ENCODE measurements at regions not wholly inside any gene's neighbourhood (a gene's known extent, or its start where the extent isn't known, plus 50 kb on each side); places are given as distances from the start of the nearest gene placed in this dataset.

DNA sequence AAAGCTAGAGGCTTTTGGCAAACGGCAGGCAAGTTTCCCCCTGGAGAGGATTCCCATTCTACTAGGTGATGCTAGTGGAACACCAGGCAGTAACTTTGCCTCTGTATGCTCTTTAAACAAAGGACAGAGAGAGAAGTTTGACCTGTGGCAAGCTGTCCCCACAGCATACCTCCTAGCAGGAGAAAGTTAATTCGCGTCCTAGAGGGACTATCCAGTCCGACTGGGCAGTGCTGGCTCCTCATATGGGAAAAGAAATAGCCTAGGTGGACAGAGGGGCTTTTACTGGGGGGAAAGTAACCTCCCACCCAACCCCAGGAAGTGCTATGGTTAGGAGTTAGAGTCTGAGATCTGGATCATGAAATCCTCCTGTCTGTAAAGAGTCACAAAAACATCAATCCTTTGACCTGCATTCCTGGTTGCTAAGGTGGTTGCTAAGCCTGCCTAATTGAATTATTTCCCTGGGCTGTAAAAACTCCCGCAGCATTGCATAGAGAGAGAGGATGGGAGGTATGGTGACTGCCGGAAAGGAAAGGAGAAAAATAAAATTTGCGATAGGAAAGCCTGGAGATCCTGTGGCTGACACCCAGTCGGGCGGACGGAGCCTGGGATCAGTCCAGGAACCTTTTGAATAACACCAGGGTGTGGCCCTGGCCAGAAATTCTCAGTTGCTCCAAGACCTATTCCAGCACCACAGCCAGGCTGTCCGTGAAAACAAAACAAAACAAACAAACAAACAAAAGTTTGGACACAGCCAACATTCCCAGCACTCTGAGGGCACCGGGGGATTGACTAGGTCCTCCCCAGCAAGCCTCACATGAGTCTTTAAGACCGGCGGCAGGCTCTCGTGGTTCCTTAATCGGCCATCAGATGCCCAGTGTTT is 67.7 kb upstream of the ATP11B start:
- no peak for DNase-seq (ENCODE audit: low spot score)

DNA sequence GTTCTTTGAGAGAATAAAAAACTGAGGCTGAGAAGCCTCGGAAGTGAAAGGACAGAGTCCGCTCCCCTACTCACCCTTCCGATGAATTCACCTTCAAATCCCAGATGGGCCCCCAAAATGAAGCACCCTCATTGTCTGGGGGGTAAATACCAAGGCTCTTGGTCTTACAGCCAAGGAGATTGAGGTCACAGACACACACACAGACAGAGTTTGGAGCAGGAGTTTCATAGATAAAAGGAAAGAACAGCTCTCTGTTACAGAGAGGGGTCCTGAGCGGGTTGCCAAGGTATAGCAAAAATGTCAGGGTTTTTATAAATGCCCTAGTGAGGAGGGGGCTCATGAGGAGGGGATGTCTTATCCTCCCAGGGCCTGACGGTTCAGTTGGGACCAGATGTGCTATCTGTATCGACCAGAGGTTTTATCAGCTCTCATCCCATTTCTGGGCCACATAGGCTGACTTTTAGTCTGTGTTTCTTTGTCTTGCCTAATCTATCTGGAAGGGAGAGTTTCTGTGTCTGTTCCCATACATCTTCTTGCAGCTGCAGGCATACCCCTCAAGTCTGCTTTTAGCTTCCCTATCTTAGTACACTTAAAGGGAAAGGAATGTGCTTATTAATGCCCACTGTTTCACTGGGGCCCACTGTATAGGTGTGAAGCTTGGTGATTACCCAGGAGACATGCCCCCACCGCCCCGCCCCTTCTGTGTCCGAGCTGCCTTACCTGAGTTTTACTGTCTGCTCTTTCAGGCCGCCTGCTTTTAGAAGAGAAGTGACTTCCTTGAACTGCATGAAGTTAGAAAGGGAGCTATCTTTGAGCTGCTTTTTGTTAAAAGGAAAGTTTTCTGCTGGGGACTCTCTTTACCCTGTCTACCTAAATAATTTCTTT is 66.8 kb upstream of the ATP11B start:
- DNase-seq (ENCODE audit: low spot score) = no peak

- DNase-seq (ENCODE audit: low spot score) = no peak
These were observed 65.1 kb upstream of the ATP11B start for GRCh38 chr3:182728238-182728637.

DNA sequence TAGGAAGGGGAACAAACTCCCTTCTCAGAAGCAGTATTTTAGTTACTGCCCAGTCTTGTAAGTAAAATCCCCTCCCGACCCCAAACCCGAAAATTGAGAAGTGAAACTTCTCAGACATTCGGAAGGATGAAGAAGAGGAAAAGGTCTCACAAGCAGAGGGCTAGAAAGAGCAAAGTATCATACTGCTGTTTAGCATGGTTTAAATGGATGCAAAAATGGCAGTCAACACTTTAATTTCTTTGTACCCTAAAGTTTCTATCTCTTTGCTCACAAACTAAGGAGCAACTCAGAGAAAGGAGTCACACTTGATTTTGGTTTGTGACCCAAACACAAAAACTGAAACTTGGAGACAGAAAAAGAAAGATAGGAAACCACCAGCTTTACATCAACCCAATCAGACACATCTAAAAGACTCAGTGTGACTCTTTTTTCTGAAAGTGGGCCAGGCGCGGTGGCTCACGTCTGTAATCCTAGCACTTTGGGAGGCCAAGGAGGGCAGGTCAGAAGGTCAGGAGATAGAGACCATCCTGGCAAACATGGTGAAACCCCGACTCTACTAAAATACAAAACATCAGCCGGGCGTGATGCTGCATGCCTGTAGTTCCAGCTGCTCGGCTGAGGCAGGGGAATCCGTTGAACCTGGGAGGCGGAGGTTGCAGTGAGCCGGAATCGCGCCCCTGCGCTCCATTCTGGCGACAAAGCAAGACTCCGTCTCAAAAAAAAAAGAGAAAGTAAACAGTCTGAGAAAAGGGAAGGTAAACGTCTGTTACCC is 63.2 kb upstream of the ATP11B start:
- DNase-seq (ENCODE audit: low spot score) = no peak

GRCh38 chr3:182730675-182731042 is 62.6 kb upstream of the ATP11B start:
- DNase-seq (ENCODE audit: low spot score) = no peak

- no peak for DNase-seq (ENCODE audit: low spot score)
These were observed 61.5 kb upstream of the ATP11B start for GRCh38 chr3:182731764-182732163.

GRCh38 chr3:182732232-182733015 is 60.9 kb upstream of the ATP11B start:
- no peak for DNase-seq (ENCODE audit: low spot score)

GRCh38 chr3:182735672-182736071 is 57.6 kb upstream of the ATP11B start:
- no peak for DNase-seq (ENCODE audit: low spot score)

DNA sequence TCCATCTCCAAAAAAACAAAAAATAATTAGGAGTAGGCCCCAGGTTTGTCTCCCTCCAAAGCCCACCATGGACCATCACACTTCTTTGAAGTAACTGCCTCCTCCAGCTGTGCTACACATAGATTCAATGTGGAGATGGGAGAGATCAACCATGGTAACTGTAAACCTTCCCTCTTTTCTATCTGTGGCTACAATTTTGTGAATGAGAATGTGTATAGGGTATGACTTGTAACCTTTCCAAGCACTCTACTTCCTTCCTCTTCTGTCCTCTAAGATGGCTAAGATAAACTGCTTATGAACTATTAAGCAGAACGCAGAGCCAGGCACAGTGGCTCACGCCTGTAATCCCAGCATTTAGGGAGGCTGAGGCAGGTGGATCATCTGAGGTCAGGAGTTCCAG is 55.5 kb upstream of the ATP11B start:
- no peak for DNase-seq (ENCODE audit: low spot score)

GRCh38 chr3:182738583-182739411 is 54.5 kb upstream of the ATP11B start:
- no peak for DNase-seq (ENCODE audit: low spot score)

- DNase-seq (ENCODE audit: low spot score) = no peak
These were observed 53.7 kb upstream of the ATP11B start for GRCh38 chr3:182739619-182740018.

DNA sequence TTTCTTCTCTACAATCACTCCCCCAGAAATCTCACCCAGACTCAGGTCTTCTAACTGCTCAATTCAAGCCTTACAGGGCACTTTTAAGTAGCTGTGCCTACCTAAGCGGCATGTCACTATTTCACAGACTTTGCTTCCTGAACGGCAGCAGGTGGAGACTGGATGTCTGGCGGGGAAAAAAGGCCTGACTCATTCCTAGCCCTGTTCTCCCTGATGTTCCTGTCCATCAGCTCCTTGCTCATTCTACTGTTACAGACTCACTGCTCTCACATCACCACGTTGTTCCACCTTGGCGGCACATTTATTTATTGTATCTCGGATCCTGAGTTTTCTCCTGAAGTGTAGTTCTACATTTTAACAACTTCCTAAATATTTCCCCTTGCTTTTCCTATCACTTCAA is 52.6 kb upstream of the ATP11B start:
- DNase-seq (ENCODE audit: low spot score) = peak; percentile 12

DNA sequence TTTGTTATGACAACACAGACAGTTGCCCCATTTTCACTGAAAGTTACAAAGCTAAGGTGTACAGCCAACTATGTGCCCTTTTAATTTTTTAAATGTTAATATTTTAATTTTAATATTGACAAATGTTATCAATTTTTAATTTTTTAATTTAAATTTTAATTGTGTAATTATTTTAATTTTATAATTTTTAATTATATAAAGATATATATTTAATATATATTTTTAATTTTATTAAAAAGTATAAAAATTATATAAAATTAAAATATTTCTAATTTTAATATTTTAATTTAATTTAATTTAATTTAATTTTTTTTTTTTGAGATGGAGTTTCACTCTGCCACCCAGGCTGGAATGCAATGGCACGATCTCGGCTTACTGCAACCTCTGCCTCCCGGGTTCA is 52.1 kb upstream of the ATP11B start:
- no peak for DNase-seq (ENCODE audit: low spot score)
